ENCODE measurements at regions not wholly inside any gene's neighbourhood (a gene's known extent, or its start where the extent isn't known, plus 50 kb on each side); places are given as distances from the start of the nearest gene placed in this dataset.

GRCh38 chr4:59689149-59689548, 1511.0 kb upstream of the ADGRL3 start:
- TF ChIP-seq CTCF (IDR thresholded peaks at IDR 0.05) (no peak), POLR2A (IDR thresholded peaks at IDR 0.05) (no peak)

Data from right lobe of liver (tissue), 4 donors.